ENCODE measurements at regions not wholly inside any gene's neighbourhood (a gene's known extent, or its start where the extent isn't known, plus 50 kb on each side); places are given as distances from the start of the nearest gene placed in this dataset.

- H3K36me3 ChIP-seq (ENCODE audit: insufficient read depth, low read length) = no peaks in the 10 kb centered on the region
- DNase-seq (ENCODE audit: insufficient read length, low spot score, missing footprints) = no peak
- no peaks in the 10 kb centered on the region for H4K20me1 ChIP-seq (ENCODE audit: insufficient read depth, low read length)
- H3K79me2 ChIP-seq (ENCODE audit: insufficient read depth, low read length) = no peaks in the 10 kb centered on the region
- H3K9me3 ChIP-seq (ENCODE audit: low read depth, low read length) = no peaks in the 10 kb centered on the region
- no peak overlapping the region for H2AFZ ChIP-seq (ENCODE audit: low read length)
- H3K27ac ChIP-seq (ENCODE audit: low read depth, low read length) = no peak overlapping the region
- H3K4me1 ChIP-seq (ENCODE audit: insufficient read depth, low read length) = peaks cover 16% of the 10 kb centered on the region
- no peak overlapping the region for H3K4me3 ChIP-seq (ENCODE audit: insufficient read depth, low read length)
- TF ChIP-seq CTCF (IDR thresholded peaks at IDR 0.05; ENCODE audit: extremely low read depth, low read depth, low read length) = no peak
- H3K27me3 ChIP-seq (ENCODE audit: insufficient read depth, low read length) = no peaks in the 10 kb centered on the region
- no peak overlapping the region for H3K4me2 ChIP-seq (ENCODE audit: insufficient read depth, low read length)
Observed at GRCh38 chr2:177317857-177318256, 53.3 kb upstream of the NFE2L2 start.

- peaks cover 11% of the 10 kb centered on the region for H3K4me1 ChIP-seq (ENCODE audit: insufficient read depth, low read length)
- no peaks in the 10 kb centered on the region for H3K27me3 ChIP-seq (ENCODE audit: insufficient read depth, low read length)
- no peaks in the 10 kb centered on the region for H4K20me1 ChIP-seq (ENCODE audit: insufficient read depth, low read length)
- H3K4me3 ChIP-seq (ENCODE audit: insufficient read depth, low read length) = no peak overlapping the region
- no peak overlapping the region for H3K27ac ChIP-seq (ENCODE audit: low read depth, low read length)
- H3K9me3 ChIP-seq (ENCODE audit: low read depth, low read length) = no peaks in the 10 kb centered on the region
- H3K4me2 ChIP-seq (ENCODE audit: insufficient read depth, low read length) = no peak overlapping the region
- no peak for TF ChIP-seq CTCF (IDR thresholded peaks at IDR 0.05; ENCODE audit: extremely low read depth, low read depth, low read length)
- DNase-seq (ENCODE audit: insufficient read length, low spot score, missing footprints) = no peak
- no peaks in the 10 kb centered on the region for H3K36me3 ChIP-seq (ENCODE audit: insufficient read depth, low read length)
- H2AFZ ChIP-seq (ENCODE audit: low read length) = no peak overlapping the region
- H3K79me2 ChIP-seq (ENCODE audit: insufficient read depth, low read length) = no peaks in the 10 kb centered on the region
Observed at GRCh38 chr2:177318613-177319012, 54.1 kb upstream of the NFE2L2 start.

GRCh38 chr2:177320596-177320995 lies 56.1 kb upstream of the NFE2L2 start:
- Histone ChIP-seq H3K36me3 (ENCODE audit: insufficient read depth, low read length) (no peaks in the 10 kb centered on the region), H3K4me1 (ENCODE audit: insufficient read depth, low read length) (no peaks in the 10 kb centered on the region), H3K9me3 (ENCODE audit: low read depth, low read length) (no peaks in the 10 kb centered on the region), H4K20me1 (ENCODE audit: insufficient read depth, low read length) (no peaks in the 10 kb centered on the region), H3K27me3 (ENCODE audit: insufficient read depth, low read length) (no peaks in the 10 kb centered on the region), H2AFZ (ENCODE audit: low read length) (no peak overlapping the region), H3K4me2 (ENCODE audit: insufficient read depth, low read length) (no peak overlapping the region), H3K27ac (ENCODE audit: low read depth, low read length) (no peak overlapping the region), H3K79me2 (ENCODE audit: insufficient read depth, low read length) (no peaks in the 10 kb centered on the region), H3K4me3 (ENCODE audit: insufficient read depth, low read length) (no peak overlapping the region)
- no peak for DNase-seq (ENCODE audit: insufficient read length, low spot score, missing footprints)
- TF ChIP-seq CTCF (IDR thresholded peaks at IDR 0.05; ENCODE audit: extremely low read depth, low read depth, low read length) = no peak

GRCh38 chr2:177322801-177323261 lies 58.3 kb upstream of the NFE2L2 start:
- DNase-seq (ENCODE audit: insufficient read length, low spot score, missing footprints) = no peak
- no peaks in the 10 kb centered on the region for H3K9me3 ChIP-seq (ENCODE audit: low read depth, low read length)
- H3K27me3 ChIP-seq (ENCODE audit: insufficient read depth, low read length) = no peaks in the 10 kb centered on the region
- H2AFZ ChIP-seq (ENCODE audit: low read length) = no peak overlapping the region
- no peak overlapping the region for H3K27ac ChIP-seq (ENCODE audit: low read depth, low read length)
- H3K4me3 ChIP-seq (ENCODE audit: insufficient read depth, low read length) = no peak overlapping the region
- TF ChIP-seq CTCF (IDR thresholded peaks at IDR 0.05; ENCODE audit: extremely low read depth, low read depth, low read length) = no peak
- H4K20me1 ChIP-seq (ENCODE audit: insufficient read depth, low read length) = no peaks in the 10 kb centered on the region
- H3K79me2 ChIP-seq (ENCODE audit: insufficient read depth, low read length) = no peaks in the 10 kb centered on the region
- no peaks in the 10 kb centered on the region for H3K4me1 ChIP-seq (ENCODE audit: insufficient read depth, low read length)
- H3K4me2 ChIP-seq (ENCODE audit: insufficient read depth, low read length) = no peak overlapping the region
- H3K36me3 ChIP-seq (ENCODE audit: insufficient read depth, low read length) = no peaks in the 10 kb centered on the region
